HEK293 (cell line): ENCODE measurements at regions not wholly inside any gene's neighbourhood (a gene's known extent, or its start where the extent isn't known, plus 50 kb on each side); places are given as distances from the start of the nearest gene placed in this dataset.

ENCODE experiments used
- CTCF ChIA-PET: fragments of 350-600 bp; formaldehyde crosslinking; extraction: SDS; loops from one replicate; lab custom pipeline; 2021; ENCODE audit warnings: antibody characterized with exemption; lab: Yijun Ruan, JAX
- POLR2A ChIA-PET: fragments of 300-600 bp; formaldehyde crosslinking; extraction: SDS; loops from one replicate; lab custom pipeline; 2020; ENCODE audit warnings: antibody characterized with exemption, inconsistent platforms; lab: Yijun Ruan, JAX
- H3K27ac ChIP-seq: fragments of 200-500 bp; sonication (Bioruptor generic); 2 replicates; pipeline ENCODE4 v1.5.1; 2014; ENCODE audit warnings: low read depth, low read length, control low read depth, inconsistent platforms; ENCODE audit errors: extremely low read depth
- H3K36me3 ChIP-seq, 2 experiments: fragments of 200-500 bp in 1 of 2; sonication (Bioruptor generic) in 1 of 2; 1 replicate in 1 of 2; 2 replicates in 1 of 2; pipeline ENCODE4 v1.5.1; 2014 to 2017; ENCODE audit warnings: inconsistent platforms in 2 of 2, low read length in 2 of 2; ENCODE audit not compliant: control insufficient read depth in 2 of 2, insufficient read depth in 1 of 2
- H3K4me1 ChIP-seq: fragments of 200-500 bp; sonication (Bioruptor generic); 2 replicates; pipeline ENCODE4 v1.5.1; 2014; ENCODE audit warnings: mild to moderate bottlenecking, low read length, inconsistent platforms; ENCODE audit not compliant: control insufficient read depth, insufficient read depth
- H3K4me3 ChIP-seq: 2 replicates; pipeline ENCODE4 v1.5.1; 2011; ENCODE audit warnings: low read depth, mild to moderate bottlenecking, control low read depth, low read length, moderate library complexity
- H3K9me3 ChIP-seq: fragments of 200-500 bp; sonication (Bioruptor generic); 2 replicates; pipeline ENCODE4 v1.5.1; 2014; ENCODE audit warnings: low read depth, low read length, inconsistent platforms; ENCODE audit not compliant: control insufficient read depth, insufficient read depth
- FEZF1 ChIP-seq: fragments of 450-650 bp; formaldehyde crosslinking; IDR thresholded peaks from 2 replicates; pipeline ENCODE4 v1.5.1; 2016; ENCODE audit warnings: missing biosample characterization, missing genetic modification characterization
- GLI4 ChIP-seq: fragments of 450-650 bp; formaldehyde crosslinking; IDR thresholded peaks from 2 replicates; pipeline ENCODE4 v1.5.1; 2016; ENCODE audit warnings: missing biosample characterization, missing genetic modification characterization
- GLIS1 ChIP-seq: fragments of 450-650 bp; formaldehyde crosslinking; IDR thresholded peaks from 2 replicates; pipeline ENCODE4 v1.5.1; 2016; ENCODE audit warnings: missing biosample characterization, missing genetic modification characterization
- KLF7 ChIP-seq: fragments of 450-650 bp; formaldehyde crosslinking; IDR thresholded peaks from 2 replicates; pipeline ENCODE4 v1.5.1; 2016; ENCODE audit warnings: missing biosample characterization, missing genetic modification characterization, borderline replicate concordance
- OSR2 ChIP-seq: fragments of 450-650 bp; formaldehyde crosslinking; IDR thresholded peaks from 2 replicates; pipeline ENCODE4 v1.5.1; 2016; ENCODE audit warnings: missing biosample characterization, missing genetic modification characterization
- PATZ1 ChIP-seq: fragments of 450-650 bp; formaldehyde crosslinking; IDR thresholded peaks from 2 replicates; pipeline ENCODE4 v1.5.1; 2016; ENCODE audit warnings: missing biosample characterization, missing genetic modification characterization
- SP3 ChIP-seq: fragments of 450-650 bp; formaldehyde crosslinking; IDR thresholded peaks from 2 replicates; pipeline ENCODE4 v1.5.1; 2016; ENCODE audit warnings: missing biosample characterization, missing genetic modification characterization
- ZBTB26 ChIP-seq: fragments of 450-650 bp; formaldehyde crosslinking; optimal IDR thresholded peaks from 2 replicates; pipeline ENCODE3; 2016; ENCODE audit warnings: missing biosample characterization, mild to moderate bottlenecking, missing genetic modification characterization
- ZFP3 ChIP-seq: fragments of 450-650 bp; formaldehyde crosslinking; IDR thresholded peaks from 2 replicates; pipeline ENCODE4 v1.5.1; 2016; ENCODE audit warnings: low read depth, missing biosample characterization, missing genetic modification characterization
- ZNF169 ChIP-seq: fragments of 450-650 bp; formaldehyde crosslinking; IDR thresholded peaks from 2 replicates; pipeline ENCODE4 v1.5.1; 2016; ENCODE audit warnings: missing biosample characterization, missing genetic modification characterization
- ZNF175 ChIP-seq: fragments of 450-650 bp; formaldehyde crosslinking; IDR thresholded peaks from 2 replicates; pipeline ENCODE4 v1.5.1; 2016; ENCODE audit warnings: missing biosample characterization, missing genetic modification characterization
- ZNF223 ChIP-seq: fragments of 450-650 bp; formaldehyde crosslinking; IDR thresholded peaks from 2 replicates; pipeline ENCODE4 v1.5.1; 2016; ENCODE audit warnings: missing biosample characterization, missing genetic modification characterization
- ZNF292 ChIP-seq: fragments of 450-650 bp; formaldehyde crosslinking; IDR thresholded peaks from 2 replicates; pipeline ENCODE4 v1.5.1; 2016; ENCODE audit warnings: low read depth, missing biosample characterization, missing genetic modification characterization, borderline replicate concordance
- ZNF394 ChIP-seq: fragments of 450-650 bp; formaldehyde crosslinking; IDR thresholded peaks from 2 replicates; pipeline ENCODE4 v1.5.1; 2016; ENCODE audit warnings: missing biosample characterization, missing genetic modification characterization, mild to moderate bottlenecking, moderate library complexity, borderline replicate concordance
- ZNF398 ChIP-seq: fragments of 450-650 bp; formaldehyde crosslinking; IDR thresholded peaks from 2 replicates; pipeline ENCODE4 v1.5.1; 2017; ENCODE audit warnings: missing biosample characterization, missing genetic modification characterization
- ZNF416 ChIP-seq: fragments of 450-650 bp; formaldehyde crosslinking; IDR thresholded peaks from 2 replicates; pipeline ENCODE4 v1.5.1; 2016; ENCODE audit warnings: missing biosample characterization, missing genetic modification characterization
- ZNF423 ChIP-seq: fragments of 450-650 bp; formaldehyde crosslinking; IDR thresholded peaks from 2 replicates; pipeline ENCODE4 v1.5.1; 2016; ENCODE audit warnings: missing biosample characterization, missing genetic modification characterization
- ZNF426 ChIP-seq: fragments of 450-650 bp; formaldehyde crosslinking; IDR thresholded peaks from 2 replicates; pipeline ENCODE4 v1.5.1; 2017; ENCODE audit warnings: missing biosample characterization, missing genetic modification characterization, mild to moderate bottlenecking, inconsistent platforms, moderate library complexity
- ZNF449 ChIP-seq: fragments of 450-650 bp; formaldehyde crosslinking; IDR thresholded peaks from 2 replicates; pipeline ENCODE4 v1.5.1; 2017; ENCODE audit warnings: missing biosample characterization, mild to moderate bottlenecking, missing genetic modification characterization, moderate library complexity
- ZNF544 ChIP-seq: fragments of 450-650 bp; formaldehyde crosslinking; IDR thresholded peaks from 2 replicates; pipeline ENCODE4 v1.5.0; 2017; ENCODE audit warnings: missing biosample characterization, missing genetic modification characterization
- ZNF548 ChIP-seq: fragments of 450-650 bp; formaldehyde crosslinking; IDR thresholded peaks from 2 replicates; pipeline ENCODE4 v1.5.1; 2016; ENCODE audit warnings: missing biosample characterization, missing genetic modification characterization
- ZNF555 ChIP-seq: fragments of 450-650 bp; formaldehyde crosslinking; conservative IDR thresholded peaks from 2 replicates; pipeline ENCODE4 v1.5.1; 2017; ENCODE audit warnings: missing biosample characterization, mild to moderate bottlenecking, missing genetic modification characterization, inconsistent platforms
- ZNF658 ChIP-seq: fragments of 450-650 bp; formaldehyde crosslinking; IDR thresholded peaks from 2 replicates; pipeline ENCODE4; 2016; ENCODE audit warnings: missing biosample characterization, missing genetic modification characterization
- ZNF704 ChIP-seq: fragments of 450-650 bp; formaldehyde crosslinking; IDR thresholded peaks from 2 replicates; pipeline ENCODE4 v1.5.1; 2016; ENCODE audit warnings: missing biosample characterization, missing genetic modification characterization

- Histone ChIP-seq H3K4me3 (no peak overlapping the region), H3K27ac (no peak overlapping the region), H3K9me3 (no peaks in the 10 kb centered on the region), H3K4me1 (no peaks in the 10 kb centered on the region), H3K36me3 (no peaks in the 10 kb centered on the region)
- no peak for TF ChIP-seq ZNF398 (tag by site-specific recombination)
- ChIA-PET CTCF (no interaction called here), POLR2A (no interaction called here)
Observed at GRCh38 chr10:128456271-128456670, 330.0 kb upstream of the MKI67 start.

GRCh38 chr10:128457136-128457535 lies 330.9 kb upstream of the MKI67 start:
- POLR2A ChIA-PET, result no interaction called here
- TF ChIP-seq ZNF548 (tag by site-specific recombination), result no peak
- TF ChIP-seq ZNF223, result no peak
- TF ChIP-seq ZNF544, result no peak
- TF ChIP-seq GLIS1 (tag by site-specific recombination), result no peak
- TF ChIP-seq PATZ1 (tag by site-specific recombination), result no peak
- TF ChIP-seq ZNF416 (tag by site-specific recombination), result no peak
- TF ChIP-seq ZNF169 (tag by site-specific recombination), result no peak
- TF ChIP-seq ZNF555, result no peak
- no peak for TF ChIP-seq ZNF449
- no peak for TF ChIP-seq ZFP3
- TF ChIP-seq ZNF426 (tag by site-specific recombination), result no peak
- TF ChIP-seq SP3 (tag by site-specific recombination), result no peak
- TF ChIP-seq ZBTB26, result no peak
- TF ChIP-seq ZNF658 (tag by site-specific recombination), result no peak

GRCh38 chr10:128461991-128462390 lies 335.8 kb upstream of the MKI67 start:
- Histone ChIP-seq H3K4me3 (no peak overlapping the region), H3K4me1 (no peaks in the 10 kb centered on the region), H3K9me3 (no peaks in the 10 kb centered on the region), H3K36me3 (no peaks in the 10 kb centered on the region), H3K27ac (no peak overlapping the region)
- CTCF ChIA-PET, result no interaction called here
- POLR2A ChIA-PET, result no interaction called here
- TF ChIP-seq ZNF704 (no peak), KLF7 (tag by site-specific recombination) (no peak), FEZF1 (tag by site-specific recombination) (no peak), GLI4 (tag by site-specific recombination) (no peak), OSR2 (tag by site-specific recombination) (no peak), ZNF292 (tag by site-specific recombination) (no peak), ZNF394 (tag by site-specific recombination) (no peak), ZNF423 (tag by site-specific recombination) (no peak), ZNF175 (tag by site-specific recombination) (no peak)

More at GRCh38 chr10:128457136-128457535, 330.9 kb upstream of the MKI67 start:
- Histone ChIP-seq H3K36me3 (no peaks in the 10 kb centered on the region), H3K4me1 (no peaks in the 10 kb centered on the region), H3K27ac (no peak overlapping the region), H3K9me3 (no peaks in the 10 kb centered on the region), H3K4me3 (no peak overlapping the region)
- CTCF ChIA-PET, result no interaction called here
